GM12891 (cell line): ENCODE measurements at regions not wholly inside any gene's neighbourhood (a gene's known extent, or its start where the extent isn't known, plus 50 kb on each side); places are given as distances from the start of the nearest gene placed in this dataset.

Experiments
- POLR2A ChIP-seq: IDR thresholded peaks from 2 replicates; pipeline ENCODE4 v1.6.1; 2011; ENCODE audit warnings: low read depth, low read length, control low read depth
- SPI1 ChIP-seq: IDR thresholded peaks from 2 replicates; pipeline ENCODE4 v1.6.1; 2011; ENCODE audit warnings: low read depth, low read length, control low read depth

DNA sequence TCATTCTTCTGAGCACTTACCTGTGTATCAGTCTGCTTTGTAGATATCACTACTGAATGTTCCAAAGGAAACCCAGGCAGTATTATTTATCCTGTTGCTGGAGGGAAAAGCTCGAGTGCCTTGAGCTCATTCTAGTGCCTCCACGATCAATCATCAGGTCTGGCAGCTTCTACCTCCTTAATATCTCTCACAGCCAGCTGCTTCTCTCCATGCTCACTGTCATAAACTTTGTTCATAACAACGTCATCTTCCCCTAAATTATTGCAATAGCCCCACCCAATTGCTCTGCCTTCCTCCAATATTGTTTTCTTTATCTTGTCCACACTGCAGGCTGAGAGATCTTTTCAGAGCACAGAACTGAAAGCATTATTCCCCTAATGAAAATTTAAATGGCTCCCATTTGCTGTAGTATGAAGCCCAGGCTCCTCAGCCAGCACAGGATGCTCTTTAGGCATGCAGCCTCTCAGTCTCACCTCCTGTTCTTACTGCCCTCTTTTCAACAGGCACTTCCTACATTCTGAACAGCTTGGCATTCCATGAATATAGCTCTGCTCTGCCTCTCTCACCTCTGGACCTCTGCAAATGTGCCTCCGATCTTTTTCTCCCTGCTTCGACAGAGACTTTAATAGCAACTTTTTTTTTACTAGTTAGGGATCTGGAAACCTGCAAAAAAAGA is 504.2 kb upstream of the IGFBP7 start:
- TF ChIP-seq POLR2A (no peak), SPI1 (no peak)
